Calu3 (cell line): ENCODE measurements at regions not wholly inside any gene's neighbourhood (a gene's known extent, or its start where the extent isn't known, plus 50 kb on each side); places are given as distances from the start of the nearest gene placed in this dataset.

ENCODE experiments used
- BruUV-seq: library from RNA; stranded (reverse); fragments of 400-500 nt; replicated peaks from 2 replicates; lab custom pipeline; 2021; lab: Mats Ljungman, UMichigan
- CTCF ChIA-PET: fragments of 300-600 bp; sonication (Branson Sonifier 250); formaldehyde crosslinking; loops from one replicate; lab custom pipeline; 2022; ENCODE audit warnings: antibody characterized with exemption; lab: Charles Lee
- DNase-seq: peaks from one replicate; pipeline ENCODE4 v3.0.0; 2022
- H3K27ac Mint-ChIP-seq: one replicate; pipeline ENCODE4 v1.8.0; 2022; ENCODE audit warnings: mixed read lengths; ENCODE audit not compliant: unreplicated experiment
- H3K27me3 Mint-ChIP-seq: one replicate; pipeline ENCODE4 v1.8.0; 2022; ENCODE audit warnings: mixed read lengths; ENCODE audit not compliant: unreplicated experiment
- H3K36me3 Mint-ChIP-seq: one replicate; pipeline ENCODE4 v1.8.0; 2022; ENCODE audit warnings: mild to moderate bottlenecking, moderate library complexity, mixed read lengths; ENCODE audit not compliant: insufficient read depth, unreplicated experiment
- H3K4me1 Mint-ChIP-seq: one replicate; pipeline ENCODE4 v1.8.0; 2022; ENCODE audit warnings: mild to moderate bottlenecking, low read depth, mixed read lengths; ENCODE audit not compliant: unreplicated experiment
- H3K4me3 Mint-ChIP-seq: one replicate; pipeline ENCODE4 v1.8.0; 2022; ENCODE audit warnings: mild to moderate bottlenecking, low read depth, moderate library complexity, mixed read lengths; ENCODE audit not compliant: unreplicated experiment
- H3K9me3 Mint-ChIP-seq: one replicate; pipeline ENCODE4 v1.8.0; 2022; ENCODE audit warnings: low read depth, mixed read lengths; ENCODE audit not compliant: unreplicated experiment
- intact Hi-C: fragments of 100-400 bp; cut with micrococcal nuclease; formaldehyde crosslinking; loops from one replicate; pipeline ENCODE4 v1.10.0; 2022; ENCODE audit not compliant: unreplicated experiment
- TF ChIP-seq, protein P1 (sequence below): fragments of 200-600 bp; IDR thresholded peaks from one replicate; pipeline ENCODE4 v1.8.0; 2022; ENCODE audit warnings: antibody characterized with exemption; ENCODE audit not compliant: unreplicated experiment

DNA sequence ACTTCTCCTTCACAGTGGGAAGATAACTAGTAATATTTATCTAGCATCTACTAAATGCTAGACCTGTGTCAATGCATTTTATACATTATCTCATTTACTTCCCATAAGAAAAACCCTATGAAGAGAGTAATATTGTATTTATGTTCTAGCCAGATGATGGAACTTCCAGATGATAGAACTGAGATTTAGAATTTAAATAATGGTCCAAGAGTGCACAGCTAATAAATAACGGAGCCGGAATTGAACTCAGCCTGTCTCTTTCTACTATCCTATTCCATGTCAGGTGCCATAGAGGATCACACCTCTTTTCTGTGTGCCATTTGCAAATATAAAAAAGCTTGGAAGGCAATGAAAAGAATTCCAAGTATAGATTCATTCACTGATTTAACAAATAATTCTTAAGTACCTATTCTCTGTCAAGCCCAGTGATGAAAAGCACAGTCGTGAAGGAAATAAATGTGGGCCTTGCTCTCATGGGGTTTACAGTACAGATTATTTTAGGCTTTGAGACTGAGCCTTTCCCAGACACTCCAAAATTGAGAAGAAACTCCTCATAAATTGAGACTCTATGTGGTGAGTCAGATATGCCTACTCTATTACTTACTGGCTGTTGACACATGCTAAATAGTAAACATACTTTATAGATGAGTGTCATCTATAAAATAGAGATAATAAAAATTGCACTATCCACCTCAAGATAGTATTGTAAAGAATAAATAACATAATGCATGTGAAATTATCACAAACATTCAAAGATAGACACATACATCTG, 378.0 kb upstream of the PRMT6 start:
- no peak overlapping the region for H3K4me3 Mint-ChIP-seq
- H3K9me3 Mint-ChIP-seq = peaks cover 2% of the 10 kb centered on the region
- no peak overlapping the region for H3K27ac Mint-ChIP-seq
- CTCF ChIA-PET = no interaction called here
- no peak for DNase-seq
- H3K36me3 Mint-ChIP-seq = no peaks in the 10 kb centered on the region
- intact Hi-C loops = no loop called here
- no peaks in the 10 kb centered on the region for H3K27me3 Mint-ChIP-seq
- no TSS peak for BruUV-seq
- no peaks in the 10 kb centered on the region for H3K4me1 Mint-ChIP-seq
- TF ChIP-seq, protein P1, sequence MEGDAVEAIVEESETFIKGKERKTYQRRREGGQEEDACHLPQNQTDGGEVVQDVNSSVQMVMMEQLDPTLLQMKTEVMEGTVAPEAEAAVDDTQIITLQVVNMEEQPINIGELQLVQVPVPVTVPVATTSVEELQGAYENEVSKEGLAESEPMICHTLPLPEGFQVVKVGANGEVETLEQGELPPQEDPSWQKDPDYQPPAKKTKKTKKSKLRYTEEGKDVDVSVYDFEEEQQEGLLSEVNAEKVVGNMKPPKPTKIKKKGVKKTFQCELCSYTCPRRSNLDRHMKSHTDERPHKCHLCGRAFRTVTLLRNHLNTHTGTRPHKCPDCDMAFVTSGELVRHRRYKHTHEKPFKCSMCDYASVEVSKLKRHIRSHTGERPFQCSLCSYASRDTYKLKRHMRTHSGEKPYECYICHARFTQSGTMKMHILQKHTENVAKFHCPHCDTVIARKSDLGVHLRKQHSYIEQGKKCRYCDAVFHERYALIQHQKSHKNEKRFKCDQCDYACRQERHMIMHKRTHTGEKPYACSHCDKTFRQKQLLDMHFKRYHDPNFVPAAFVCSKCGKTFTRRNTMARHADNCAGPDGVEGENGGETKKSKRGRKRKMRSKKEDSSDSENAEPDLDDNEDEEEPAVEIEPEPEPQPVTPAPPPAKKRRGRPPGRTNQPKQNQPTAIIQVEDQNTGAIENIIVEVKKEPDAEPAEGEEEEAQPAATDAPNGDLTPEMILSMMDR = no peak

GRCh38 chr1:106680216-106680615, 376.3 kb upstream of the PRMT6 start:
- Mint-ChIP-seq H3K27ac (no peak overlapping the region), H3K27me3 (no peaks in the 10 kb centered on the region), H3K9me3 (peaks cover 2% of the 10 kb centered on the region), H3K4me1 (no peaks in the 10 kb centered on the region), H3K36me3 (no peaks in the 10 kb centered on the region), H3K4me3 (no peak overlapping the region)
- BruUV-seq = no TSS peak
- CTCF ChIA-PET = no interaction called here
- TF ChIP-seq, protein P1 = no peak
- intact Hi-C loops = no loop called here
- DNase-seq = no peak

DNA sequence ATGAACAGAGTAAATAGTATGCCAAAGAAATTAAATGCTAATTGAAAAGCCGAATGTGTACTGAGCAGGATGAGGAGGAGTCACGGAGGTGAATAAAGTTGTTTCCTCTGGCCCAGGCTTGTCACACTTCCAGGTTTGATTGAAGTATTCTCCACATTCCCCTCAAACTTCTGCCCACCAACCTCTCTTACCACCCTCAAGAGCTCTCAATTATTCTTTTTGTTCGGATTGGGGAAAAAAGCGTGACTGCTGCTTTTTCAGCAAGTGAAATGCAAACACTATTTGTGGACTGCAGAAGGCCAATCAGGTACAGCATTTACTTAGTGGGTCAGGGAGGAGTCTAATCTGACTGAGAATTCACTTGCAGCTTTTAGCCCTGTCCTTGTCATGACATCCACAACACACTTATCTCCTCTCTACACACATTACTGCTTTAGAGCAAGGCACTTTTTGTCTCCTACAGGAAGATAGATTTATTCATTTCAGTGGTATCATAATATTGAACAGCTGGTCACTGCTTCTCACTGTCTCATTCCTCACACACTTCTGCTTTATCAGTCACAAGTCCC, 375.6 kb upstream of the PRMT6 start:
- Mint-ChIP-seq H3K4me3 (no peak overlapping the region), H3K9me3 (peaks cover 2% of the 10 kb centered on the region), H3K27me3 (no peaks in the 10 kb centered on the region), H3K36me3 (no peaks in the 10 kb centered on the region), H3K27ac (no peak overlapping the region), H3K4me1 (no peaks in the 10 kb centered on the region)
- DNase-seq = no peak
- TF ChIP-seq, protein P1 = no peak
- intact Hi-C loops = no loop called here
- CTCF ChIA-PET = no interaction called here
- BruUV-seq = no TSS peak

- Mint-ChIP-seq H3K27ac (no peak overlapping the region), H3K27me3 (no peaks in the 10 kb centered on the region), H3K36me3 (no peaks in the 10 kb centered on the region), H3K4me1 (no peaks in the 10 kb centered on the region), H3K9me3 (peaks cover 4% of the 10 kb centered on the region), H3K4me3 (no peak overlapping the region)
- DNase-seq = no peak
- CTCF ChIA-PET = no interaction called here
- TF ChIP-seq, protein P1 = no peak
- BruUV-seq = no TSS peak
- intact Hi-C loops = no loop called here
Observed at GRCh38 chr1:106681939-106682522, 374.4 kb upstream of the PRMT6 start.
